H9 (cell line): ENCODE measurements at regions not wholly inside any gene's neighbourhood (a gene's known extent, or its start where the extent isn't known, plus 50 kb on each side); places are given as distances from the start of the nearest gene placed in this dataset.

Experiments
- DNase-seq: peaks from one replicate; pipeline ENCODE4 v3.0.0-alpha.2; 2017
- H2AFZ ChIP-seq: one replicate; pipeline ENCODE4 v1.6.1; 2013; ENCODE audit warnings: mild to moderate bottlenecking, low read length, control low read depth, moderate library complexity
- H2AK5ac ChIP-seq: 2 replicates; pipeline ENCODE4 v1.6.1; 2013; ENCODE audit warnings: low read length, control low read depth, mixed read lengths; ENCODE audit not compliant: insufficient read length
- H2BK120ac ChIP-seq: one replicate; pipeline ENCODE4 v1.6.1; 2013; ENCODE audit warnings: low read depth, mild to moderate bottlenecking, low read length, control low read depth, inconsistent platforms; ENCODE audit not compliant: poor library complexity, severe bottlenecking
- H2BK12ac ChIP-seq: 2 replicates; pipeline ENCODE4 v1.6.1; 2013; ENCODE audit warnings: low read length, control low read depth, mixed read lengths, low read depth; ENCODE audit not compliant: insufficient read length
- H2BK15ac ChIP-seq: 2 replicates; pipeline ENCODE4 v1.6.1; 2013; ENCODE audit warnings: low read depth, low read length, control low read depth
- H2BK20ac ChIP-seq: one replicate; pipeline ENCODE4 v1.6.1; 2013; ENCODE audit warnings: low read depth, mild to moderate bottlenecking, low read length, control low read depth, inconsistent platforms; ENCODE audit not compliant: poor library complexity, severe bottlenecking
- H2BK5ac ChIP-seq: 2 replicates; pipeline ENCODE4 v1.6.1; 2013; ENCODE audit warnings: low read length, control low read depth, mixed read lengths; ENCODE audit not compliant: insufficient read length
- H3K14ac ChIP-seq: 2 replicates; pipeline ENCODE4 v1.6.1; 2013; ENCODE audit warnings: low read length, control low read depth; ENCODE audit not compliant: insufficient read depth
- H3K18ac ChIP-seq: 2 replicates; pipeline ENCODE4 v1.6.1; 2013; ENCODE audit warnings: low read depth, mild to moderate bottlenecking, mixed read lengths, low read length, control low read depth; ENCODE audit not compliant: insufficient read length
- H3K23ac ChIP-seq: 2 replicates; pipeline ENCODE4 v1.6.1; 2013; ENCODE audit warnings: low read length, control low read depth, mixed read lengths, low read depth; ENCODE audit not compliant: insufficient read length
- H3K23me2 ChIP-seq: 2 replicates; pipeline ENCODE4 v1.6.1; 2013; ENCODE audit warnings: low read depth, mild to moderate bottlenecking, mixed read lengths, low read length, control low read depth; ENCODE audit not compliant: insufficient read length, poor library complexity, severe bottlenecking
- H3K27ac ChIP-seq: 2 replicates; pipeline ENCODE4 v1.5.1; 2013; ENCODE audit warnings: low read length, control low read depth, mixed read lengths, low read depth; ENCODE audit not compliant: insufficient read length
- H3K27me3 ChIP-seq: 2 replicates; pipeline ENCODE4 v1.6.1; 2013; ENCODE audit warnings: low read length, control low read depth, inconsistent platforms; ENCODE audit not compliant: insufficient read depth
- H3K4ac ChIP-seq: 2 replicates; pipeline ENCODE4 v1.6.1; 2013; ENCODE audit warnings: low read depth, mild to moderate bottlenecking, control low read depth, inconsistent platforms, low read length, moderate library complexity
- H3K4me1 ChIP-seq: 2 replicates; pipeline ENCODE4 v1.6.1; 2013; ENCODE audit warnings: low read length, control low read depth, inconsistent platforms; ENCODE audit not compliant: insufficient read depth
- H3K4me2 ChIP-seq: 2 replicates; pipeline ENCODE4 v1.6.1; 2013; ENCODE audit warnings: low read length, control low read depth, mixed read lengths; ENCODE audit not compliant: insufficient read length, insufficient read depth
- H3K56ac ChIP-seq: 2 replicates; pipeline ENCODE4 v1.6.1; 2013; ENCODE audit warnings: low read depth, mild to moderate bottlenecking, mixed read lengths, low read length, control low read depth; ENCODE audit not compliant: insufficient read length
- H3K79me1 ChIP-seq: 2 replicates; pipeline ENCODE4 v1.6.1; 2013; ENCODE audit warnings: low read depth, mild to moderate bottlenecking, moderate library complexity, low read length, control low read depth, inconsistent platforms; ENCODE audit not compliant: insufficient read depth, poor library complexity, severe bottlenecking
- H3K79me2 ChIP-seq: 2 replicates; pipeline ENCODE4 v1.6.1; 2013; ENCODE audit warnings: low read length, control low read depth, inconsistent platforms; ENCODE audit not compliant: insufficient read depth
- H3K9ac ChIP-seq: 2 replicates; pipeline ENCODE4 v1.6.1; 2013; ENCODE audit warnings: low read length, control low read depth, mixed read lengths; ENCODE audit not compliant: insufficient read length; ENCODE audit errors: extremely low read depth
- H3K9me3 ChIP-seq: one replicate; pipeline ENCODE4 v1.6.1; 2013; ENCODE audit warnings: low read depth, low read length, inconsistent platforms; ENCODE audit not compliant: control insufficient read depth
- H3T11ph ChIP-seq: one replicate; pipeline ENCODE4 v1.6.1; 2013; ENCODE audit warnings: mild to moderate bottlenecking, low read length, control low read depth, inconsistent platforms
- H4K20me1 ChIP-seq: one replicate; pipeline ENCODE4 v1.6.1; 2013; ENCODE audit not compliant: control insufficient read depth, insufficient read length, insufficient read depth
- H4K5ac ChIP-seq: 2 replicates; pipeline ENCODE4 v1.6.1; 2013; ENCODE audit warnings: low read depth, mild to moderate bottlenecking, mixed read lengths, low read length, control low read depth; ENCODE audit not compliant: insufficient read length
- H4K8ac ChIP-seq: replicated peaks from 2 replicates; pipeline ENCODE4 v1.6.1; 2013; ENCODE audit warnings: low read length, control low read depth, mixed read lengths, low read depth; ENCODE audit not compliant: insufficient read length
- H4K91ac ChIP-seq: 2 replicates; pipeline ENCODE4 v1.6.1; 2013; ENCODE audit warnings: low read depth, mild to moderate bottlenecking, moderate library complexity, mixed read lengths, low read length, control low read depth; ENCODE audit not compliant: insufficient read length
- H3K27ac Mint-ChIP-seq, 3 experiments: 2 replicates in 2 of 3; 3 replicates in 1 of 3; pipeline ENCODE4 v1.8.0; 2020 to 2021; ENCODE audit warnings: mixed read lengths in 3 of 3, mild to moderate bottlenecking in 1 of 3, moderate library complexity in 1 of 3
- H3K27me3 Mint-ChIP-seq: 2 replicates; pipeline ENCODE4 v1.8.0; 2021; ENCODE audit warnings: low read depth, mild to moderate bottlenecking, moderate library complexity, mixed read lengths
- H3K36me3 Mint-ChIP-seq, 3 experiments: 2 replicates in 2 of 3; 3 replicates in 1 of 3; pipeline ENCODE4 v1.8.0; 2020 to 2021; ENCODE audit warnings: low read depth in 3 of 3, mixed read lengths in 3 of 3; ENCODE audit not compliant: insufficient read depth in 1 of 3
- H3K4me1 Mint-ChIP-seq, 2 experiments: 2 replicates each; pipeline ENCODE4 v1.8.0; 2020; ENCODE audit warnings: mixed read lengths in 2 of 2
- H3K4me3 Mint-ChIP-seq, 2 experiments: 2 replicates in 1 of 2; 3 replicates in 1 of 2; pipeline ENCODE4 v1.8.0; 2020 to 2021; ENCODE audit warnings: mild to moderate bottlenecking in 2 of 2, mixed read lengths in 2 of 2, moderate library complexity in 1 of 2
- H3K9me3 Mint-ChIP-seq, 2 experiments: 2 replicates in 1 of 2; 3 replicates in 1 of 2; pipeline ENCODE4 v1.8.0; 2020; ENCODE audit warnings: mild to moderate bottlenecking in 2 of 2, mixed read lengths in 2 of 2, moderate library complexity in 1 of 2
- CTCF ChIP-seq: fragments of 200-600 bp; sonication (generic); conservative IDR thresholded peaks from 3 replicates; pipeline ENCODE4 v1.8.0; 2021; ENCODE audit warnings: antibody characterized with exemption, mild to moderate bottlenecking
- WGBS: extraction: QIAGEN DNeasy Blood & Tissue Kit; methylation state at CpG from one replicate; pipeline ENCODE4 v1.1.7; 2013; ENCODE audit warnings: missing lambda C conversion rate, low lambda C conversion rate, mixed read lengths; ENCODE audit not compliant: insufficient read length; ENCODE audit errors: extremely low coverage; 5-methylcytosine and 5-hydroxymethylcytosine counted together

DNA sequence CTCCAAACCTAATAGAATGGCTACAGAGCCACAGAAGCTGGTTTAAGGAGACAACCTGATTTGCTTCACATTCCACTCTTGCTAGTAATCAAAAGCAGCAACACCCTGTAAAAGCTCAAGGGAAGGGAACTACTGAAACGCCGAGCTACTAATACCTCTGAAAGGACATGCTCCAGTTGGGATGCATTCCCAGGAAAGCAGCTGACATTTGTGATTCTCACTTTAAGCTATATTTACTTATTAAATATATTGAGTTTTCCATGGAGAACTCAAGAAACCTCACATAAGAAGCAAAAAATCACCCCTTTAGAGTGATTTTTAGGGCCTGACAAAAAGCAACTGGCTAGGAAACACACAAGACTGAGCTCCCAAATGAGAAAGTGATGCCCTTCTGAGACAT lies 1073.0 kb upstream of the FLRT2 start:
- Mint-ChIP-seq H3K4me3 (no peak overlapping the region), H3K36me3 (no peaks in the 10 kb centered on the region), H3K4me1 (no peaks in the 10 kb centered on the region), H3K27me3 (no peaks in the 10 kb centered on the region), H3K27ac (no peak overlapping the region; a peak in 1 of 7 replicates), H3K9me3 (no peaks in the 10 kb centered on the region)
- H3K27ac ChIP-seq, result no peak overlapping the region
- H3K23me2 ChIP-seq, result no peaks in the 10 kb centered on the region
- no peak overlapping the region for H3K4ac ChIP-seq
- H2BK12ac ChIP-seq, result no peak overlapping the region
- no peak overlapping the region for H2AFZ ChIP-seq
- H3K9me3 ChIP-seq, result no peaks in the 10 kb centered on the region
- H3K79me1 ChIP-seq, result no peaks in the 10 kb centered on the region
- no peak overlapping the region for H3K56ac ChIP-seq
- H2BK15ac ChIP-seq, result no peak overlapping the region
- no peaks in the 10 kb centered on the region for H3K79me2 ChIP-seq
- H4K5ac ChIP-seq, result no peak overlapping the region
- H3K14ac ChIP-seq, result no peak overlapping the region
- no peak overlapping the region for H2BK20ac ChIP-seq
- no peak overlapping the region for H2BK120ac ChIP-seq
- H3K27me3 ChIP-seq, result no peaks in the 10 kb centered on the region
- H3K23ac ChIP-seq, result no peak overlapping the region
- no peaks in the 10 kb centered on the region for H4K20me1 ChIP-seq
- no peak overlapping the region for H3K9ac ChIP-seq
- WGBS, result no CpG with 5 or more reads among the region's 2 CpGs
- TF ChIP-seq CTCF, result no peak
- H4K91ac ChIP-seq, result no peak overlapping the region
- DNase-seq, result no peak
- H3K4me2 ChIP-seq, result no peak overlapping the region
- H2AK5ac ChIP-seq, result no peak overlapping the region
- no peaks in the 10 kb centered on the region for H3K4me1 ChIP-seq
- no peak overlapping the region for H4K8ac ChIP-seq
- H3K18ac ChIP-seq, result no peak overlapping the region
- no peak overlapping the region for H3T11ph ChIP-seq
- no peak overlapping the region for H2BK5ac ChIP-seq
